OCI-LY1 (cell line): ENCODE measurements at regions not wholly inside any gene's neighbourhood (a gene's known extent, or its start where the extent isn't known, plus 50 kb on each side); places are given as distances from the start of the nearest gene placed in this dataset.

ENCODE experiments used
- EZH2 ChIP-seq: fragments of 200-600 bp; sonication (generic), shearing (Covaris generic); IDR thresholded peaks from 2 replicates; pipeline ENCODE4 v1.8.0; 2017; ENCODE audit warnings: borderline replicate concordance, mixed run types, mild to moderate bottlenecking, antibody characterized with exemption, low read length, moderate library complexity, mixed read lengths
- TF ChIP-seq, protein P1 (sequence below): fragments of 200-600 bp; sonication (generic), shearing (Covaris generic); IDR thresholded peaks from 2 replicates; pipeline ENCODE4 v1.5.1; 2017; ENCODE audit warnings: mild to moderate bottlenecking, antibody characterized with exemption, low read length, moderate library complexity, mixed read lengths

GRCh38 chr6:14207448-14207847 lies 89.9 kb downstream of the CD83 start:
- TF ChIP-seq, protein P1, sequence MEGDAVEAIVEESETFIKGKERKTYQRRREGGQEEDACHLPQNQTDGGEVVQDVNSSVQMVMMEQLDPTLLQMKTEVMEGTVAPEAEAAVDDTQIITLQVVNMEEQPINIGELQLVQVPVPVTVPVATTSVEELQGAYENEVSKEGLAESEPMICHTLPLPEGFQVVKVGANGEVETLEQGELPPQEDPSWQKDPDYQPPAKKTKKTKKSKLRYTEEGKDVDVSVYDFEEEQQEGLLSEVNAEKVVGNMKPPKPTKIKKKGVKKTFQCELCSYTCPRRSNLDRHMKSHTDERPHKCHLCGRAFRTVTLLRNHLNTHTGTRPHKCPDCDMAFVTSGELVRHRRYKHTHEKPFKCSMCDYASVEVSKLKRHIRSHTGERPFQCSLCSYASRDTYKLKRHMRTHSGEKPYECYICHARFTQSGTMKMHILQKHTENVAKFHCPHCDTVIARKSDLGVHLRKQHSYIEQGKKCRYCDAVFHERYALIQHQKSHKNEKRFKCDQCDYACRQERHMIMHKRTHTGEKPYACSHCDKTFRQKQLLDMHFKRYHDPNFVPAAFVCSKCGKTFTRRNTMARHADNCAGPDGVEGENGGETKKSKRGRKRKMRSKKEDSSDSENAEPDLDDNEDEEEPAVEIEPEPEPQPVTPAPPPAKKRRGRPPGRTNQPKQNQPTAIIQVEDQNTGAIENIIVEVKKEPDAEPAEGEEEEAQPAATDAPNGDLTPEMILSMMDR: no peak
- no peak for TF ChIP-seq EZH2
